ENCODE measurements at regions not wholly inside any gene's neighbourhood (a gene's known extent, or its start where the extent isn't known, plus 50 kb on each side); places are given as distances from the start of the nearest gene placed in this dataset.

- TF ChIP-seq FOXM1 (IDR thresholded peaks at IDR 0.05; ENCODE audit: borderline replicate concordance, low read depth), result no peak
- TF ChIP-seq REST (IDR thresholded peaks at IDR 0.05; ENCODE audit: low read depth), result no peak
- no peak for TF ChIP-seq NFIC (IDR thresholded peaks at IDR 0.05)
- TF ChIP-seq TCF12 (IDR thresholded peaks at IDR 0.05; ENCODE audit: low read depth), result no peak
- no peak for TF ChIP-seq EP300 (IDR thresholded peaks at IDR 0.05; ENCODE audit: borderline replicate concordance)
- TF ChIP-seq CREB1 (IDR thresholded peaks at IDR 0.05; ENCODE audit: low read depth), result no peak
- TF ChIP-seq MAX (IDR thresholded peaks at IDR 0.05), result no peak
- TF ChIP-seq YY1 (IDR thresholded peaks at IDR 0.05; ENCODE audit: low read depth), result no peak
- TF ChIP-seq EGR1 (IDR thresholded peaks at IDR 0.05), result no peak
- TF ChIP-seq TAF1 (IDR thresholded peaks at IDR 0.05; ENCODE audit: low read depth), result no peak
- no peak for TF ChIP-seq RAD21 (IDR thresholded peaks at IDR 0.05; ENCODE audit: low read depth)
- no peak for TF ChIP-seq USF1 (IDR thresholded peaks at IDR 0.05)
- TF ChIP-seq CEBPB (IDR thresholded peaks at IDR 0.05), result no peak
These were observed 356.4 kb upstream of the SLC39A10 start for GRCh38 chr2:195300631-195301030.
